ENCODE measurements at regions not wholly inside any gene's neighbourhood (a gene's known extent, or its start where the extent isn't known, plus 50 kb on each side); places are given as distances from the start of the nearest gene placed in this dataset.

- TF ChIP-seq CTCF (IDR thresholded peaks at IDR 0.05) (no peak), POLR2A (IDR thresholded peaks at IDR 0.05) (no peak)
Observed at GRCh38 chr20:24109008-24109407, 120.4 kb upstream of the GGTLC1 start.
